Pancreas (tissue), 10 donors: ENCODE measurements at regions not wholly inside any gene's neighbourhood (a gene's known extent, or its start where the extent isn't known, plus 50 kb on each side); places are given as distances from the start of the nearest gene placed in this dataset.
"Not testable (repeated sequence)": the region's sequence is repeated elsewhere in the genome, so short reads cannot be mapped to it uniquely, and the experiment has no call there.

Experiments
- ATAC-seq, 4 donors: fragments of 200-7000 bp; cut with Tn5 transposase; one replicate each; pipeline versions ENCODE4 v1.8.0 to v1.9.1; 2020; ENCODE audit warnings: mild to moderate bottlenecking in 4 of 4, moderate library complexity in 4 of 4
- DNase-seq, 6 donors: peaks; one replicate each; pipeline ENCODE4 v3.0.0-alpha.2; 2020
- FAIRE-seq: peaks from 2 replicates; lab custom pipeline; 2012; peaks lifted over from hg19 to GRCh38; lab: Jason Lieb, UNC
- H3K27ac ChIP-seq, 4 donors: fragments of 200-600 bp; sonication (generic); 1 replicate in 3 of 4; 2 replicates in 1 of 4; pipeline versions ENCODE4 v1.5.0 to v1.8.0; 2020
- H3K27me3 ChIP-seq, 4 donors: fragments of 200-600 bp; one replicate each; pipeline ENCODE4 v1.8.0; 2021
- H3K36me3 ChIP-seq, 3 donors: fragments of 200-600 bp; sonication (generic) in 1 of 3; one replicate each; pipeline versions ENCODE4 v1.5.0 to v1.8.0; 2020 to 2021
- H3K4me1 ChIP-seq, 3 donors: fragments of 200-600 bp; one replicate each; pipeline ENCODE4 v1.8.0; 2021
- H3K4me3 ChIP-seq, 4 donors: fragments of 200-600 bp; sonication (generic) in 2 of 4; one replicate each; pipeline versions ENCODE4 v1.5.0 to v1.8.0; 2020 to 2021
- H3K9me3 ChIP-seq, 4 donors: fragments of 200-600 bp; one replicate each; pipeline ENCODE4 v1.8.0; 2021
- WGBS, 2 donors: extraction: QIAGEN DNeasy Blood & Tissue Kit; methylation state at CpG; one replicate each; pipeline ENCODE4 v1.1.7; 2013; 5-methylcytosine and 5-hydroxymethylcytosine counted together
- intact Hi-C, 3 donors: fragments of 100-400 bp; cut with DNase I; formaldehyde crosslinking; loops; one replicate each; pipeline versions ENCODE4 v1.11.1 to v1.14.2; 2022
- TF ChIP-seq, protein P1 (sequence below), 4 donors: fragments of 200-600 bp; sonication (generic) in 3 of 4; IDR thresholded peaks; one replicate each; pipeline versions ENCODE4 v1.5.0 to v1.8.0; 2021; ENCODE audit warnings: antibody characterized with exemption in 4 of 4
- donor health status: healthy with polysubstance abuse.
- donor health status: DM: no; HTN: no; CAD: no; lungs with moderate emphysema.
- donor health status: DM: no; HTN: no; CAD: no.
- donor health status: control.
- donor health status: control.
- donor health status: Bipolar disorder and iron deficiency.
- donor health status: DM: yes; HTN: yes; CAD: no.
- donor health status: DM: no; HTN: no; CAD: no.
- donor health status: DM: no; HTN: no; CAD: no.
- donor health status: DM: yes; HTN: yes; CAD: no.

DNA sequence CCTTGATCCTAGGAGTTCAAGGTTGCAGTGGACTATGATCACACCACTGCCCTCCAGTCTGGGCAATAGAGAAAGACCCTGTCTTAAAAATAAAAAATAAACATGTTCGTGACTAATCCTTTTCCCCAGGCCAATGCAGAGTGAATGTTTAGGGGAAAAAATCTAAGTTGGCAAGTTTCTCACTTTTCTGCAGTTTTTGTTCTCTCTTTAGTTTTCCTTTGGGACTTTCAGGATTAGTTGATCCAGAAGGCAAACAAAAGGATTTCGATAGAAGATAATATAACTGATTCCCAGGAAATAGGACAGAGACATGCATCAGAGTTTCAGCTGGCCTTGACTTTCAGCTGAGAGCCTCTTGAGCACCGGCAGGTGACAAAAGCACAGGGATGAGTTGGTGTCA, 53.3 kb downstream of the SOD2 start:
- H3K36me3 ChIP-seq: no peaks in the 10 kb centered on the region
- no peaks in the 10 kb centered on the region for H3K27me3 ChIP-seq
- intact Hi-C loops: loop anchor here in 1 of 3 donors (10.0 kb wide), 1 partner anchor 465 kb away; no protein-coding TSS in a partner anchor
- peak overlapping the region in 1 of 4 donors; percentile 72 for H3K27ac ChIP-seq
- no peak overlapping the region for H3K4me3 ChIP-seq
- ATAC-seq (no peak), FAIRE-seq (no peak), DNase-seq (no peak)
- TF ChIP-seq, protein P1, sequence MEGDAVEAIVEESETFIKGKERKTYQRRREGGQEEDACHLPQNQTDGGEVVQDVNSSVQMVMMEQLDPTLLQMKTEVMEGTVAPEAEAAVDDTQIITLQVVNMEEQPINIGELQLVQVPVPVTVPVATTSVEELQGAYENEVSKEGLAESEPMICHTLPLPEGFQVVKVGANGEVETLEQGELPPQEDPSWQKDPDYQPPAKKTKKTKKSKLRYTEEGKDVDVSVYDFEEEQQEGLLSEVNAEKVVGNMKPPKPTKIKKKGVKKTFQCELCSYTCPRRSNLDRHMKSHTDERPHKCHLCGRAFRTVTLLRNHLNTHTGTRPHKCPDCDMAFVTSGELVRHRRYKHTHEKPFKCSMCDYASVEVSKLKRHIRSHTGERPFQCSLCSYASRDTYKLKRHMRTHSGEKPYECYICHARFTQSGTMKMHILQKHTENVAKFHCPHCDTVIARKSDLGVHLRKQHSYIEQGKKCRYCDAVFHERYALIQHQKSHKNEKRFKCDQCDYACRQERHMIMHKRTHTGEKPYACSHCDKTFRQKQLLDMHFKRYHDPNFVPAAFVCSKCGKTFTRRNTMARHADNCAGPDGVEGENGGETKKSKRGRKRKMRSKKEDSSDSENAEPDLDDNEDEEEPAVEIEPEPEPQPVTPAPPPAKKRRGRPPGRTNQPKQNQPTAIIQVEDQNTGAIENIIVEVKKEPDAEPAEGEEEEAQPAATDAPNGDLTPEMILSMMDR (IDR thresholded peaks at IDR 0.05): no peak
- H3K9me3 ChIP-seq: no peaks in the 10 kb centered on the region
- H3K4me1 ChIP-seq: peaks cover 0 to 8% (median 0%) of the 10 kb centered on the region in 3 donors
- 61 to 66% methylated on average over 3 of the region's 3 CpGs for WGBS, 2 donors

DNA sequence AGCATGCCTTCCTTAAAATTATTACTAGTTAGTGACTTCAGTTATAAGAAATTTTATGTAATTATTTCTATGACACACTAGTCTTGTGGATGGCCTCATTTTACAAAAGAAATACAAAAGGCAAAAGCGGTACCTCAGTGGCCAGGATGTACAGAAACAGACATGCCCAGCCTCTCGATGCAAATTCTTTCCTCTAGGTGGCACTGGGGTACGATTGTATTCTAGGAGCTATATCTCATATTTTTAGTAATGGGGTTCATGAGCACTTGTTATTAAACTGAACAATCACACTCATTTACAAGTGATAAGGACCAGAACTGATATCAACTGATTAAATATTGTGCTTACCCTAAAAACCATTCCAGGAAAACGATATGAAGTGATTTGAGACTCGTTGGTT, 59.8 kb downstream of the SOD2 start:
- TF ChIP-seq, protein P1 (IDR thresholded peaks at IDR 0.05): no peak
- no peak for ATAC-seq
- no peaks in the 10 kb centered on the region for H3K36me3 ChIP-seq
- WGBS, 2 donors: 71 to 77% methylated on average over 5 of the region's 5 CpGs
- no peak for DNase-seq
- intact Hi-C loops: no loop called here
- no peak for FAIRE-seq
- H3K27ac ChIP-seq: no peak overlapping the region
- H3K9me3 ChIP-seq: no peaks in the 10 kb centered on the region
- H3K4me1 ChIP-seq: no peaks in the 10 kb centered on the region
- H3K4me3 ChIP-seq: no peak overlapping the region
- H3K27me3 ChIP-seq: no peaks in the 10 kb centered on the region

- 94% methylated on average over 5 of the region's 5 CpGs for WGBS, 2 donors
- TF ChIP-seq, protein P1 (IDR thresholded peaks at IDR 0.05): no peak
- intact Hi-C loops: no loop called here
- Histone ChIP-seq H3K27ac (no peak overlapping the region), H3K4me1 (no peaks in the 10 kb centered on the region), H3K9me3 (no peaks in the 10 kb centered on the region), H3K27me3 (no peaks in the 10 kb centered on the region), H3K36me3 (no peaks in the 10 kb centered on the region), H3K4me3 (no peak overlapping the region)
- ATAC-seq (no peak), DNase-seq (no peak), FAIRE-seq (no peak)
These were observed 61.2 kb downstream of the SOD2 start for GRCh38 chr6:159631886-159632285.

- no peaks in the 10 kb centered on the region for H3K27me3 ChIP-seq
- WGBS, 2 donors: 83 to 94% methylated on average over 2 of the region's 2 CpGs
- no peaks in the 10 kb centered on the region for H3K9me3 ChIP-seq
- no peak for FAIRE-seq
- no peak overlapping the region for H3K27ac ChIP-seq
- intact Hi-C loops: no loop called here
- H3K4me3 ChIP-seq: no peak overlapping the region
- H3K36me3 ChIP-seq: no peaks in the 10 kb centered on the region
- no peak for DNase-seq
- TF ChIP-seq, protein P1 (IDR thresholded peaks at IDR 0.05): no peak
- no peak for ATAC-seq
- no peaks in the 10 kb centered on the region for H3K4me1 ChIP-seq
These were observed 65.1 kb downstream of the SOD2 start for GRCh38 chr6:159627939-159628338.

DNA sequence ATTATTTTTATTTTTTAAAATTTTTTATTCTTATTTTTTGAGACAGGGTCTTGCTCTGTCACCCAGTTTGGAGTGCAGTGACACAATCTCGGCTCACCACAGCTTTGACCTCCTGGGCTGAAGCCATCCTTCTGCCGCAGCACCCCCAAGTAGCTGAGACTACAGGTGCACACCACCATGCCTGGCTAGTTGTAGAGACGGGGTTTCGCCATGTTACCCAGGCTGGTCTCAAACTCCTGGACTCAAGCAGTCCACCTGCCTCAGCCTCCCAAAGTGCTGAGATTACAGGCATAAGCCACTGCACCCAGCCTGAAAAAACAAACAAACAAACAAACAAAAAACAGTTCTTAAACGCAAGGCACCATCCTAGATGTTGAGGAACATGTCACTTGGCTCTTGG, 66.5 kb downstream of the SOD2 start:
- DNase-seq, FAIRE-seq, H3K4me3 ChIP-seq, H3K27me3 ChIP-seq, ATAC-seq, H3K36me3 ChIP-seq, H3K27ac ChIP-seq, H3K9me3 ChIP-seq, H3K4me1 ChIP-seq, intact Hi-C loops: not testable (repeated sequence)
- 88 to 92% methylated on average over 5 of the region's 5 CpGs for WGBS, 2 donors
